MM.1S (cell line): ENCODE measurements at regions not wholly inside any gene's neighbourhood (a gene's known extent, or its start where the extent isn't known, plus 50 kb on each side); places are given as distances from the start of the nearest gene placed in this dataset.
"Not testable (repeated sequence)": the region's sequence is repeated elsewhere in the genome, so short reads cannot be mapped to it uniquely, and the experiment has no call there.

Experiments
- EZH2 ChIP-seq: fragments of 300-600 bp; sonication (generic); optimal IDR thresholded peaks from 2 replicates; pipeline ENCODE3; 2017; ENCODE audit warnings: low read depth, mild to moderate bottlenecking, antibody characterized with exemption, low read length, mixed read lengths
- EZH2phosphoT487 ChIP-seq: fragments of 300-600 bp; sonication (generic); IDR thresholded peaks from 2 replicates; pipeline ENCODE4 v1.6.1; 2018; ENCODE audit warnings: antibody characterized with exemption, low read length
- TF ChIP-seq, protein P1 (sequence below): fragments of 300-600 bp; sonication (generic); IDR thresholded peaks from 2 replicates; pipeline ENCODE4 v1.5.1; 2016; ENCODE audit warnings: antibody characterized with exemption, low read length, mixed read lengths

- TF ChIP-seq, protein P1, sequence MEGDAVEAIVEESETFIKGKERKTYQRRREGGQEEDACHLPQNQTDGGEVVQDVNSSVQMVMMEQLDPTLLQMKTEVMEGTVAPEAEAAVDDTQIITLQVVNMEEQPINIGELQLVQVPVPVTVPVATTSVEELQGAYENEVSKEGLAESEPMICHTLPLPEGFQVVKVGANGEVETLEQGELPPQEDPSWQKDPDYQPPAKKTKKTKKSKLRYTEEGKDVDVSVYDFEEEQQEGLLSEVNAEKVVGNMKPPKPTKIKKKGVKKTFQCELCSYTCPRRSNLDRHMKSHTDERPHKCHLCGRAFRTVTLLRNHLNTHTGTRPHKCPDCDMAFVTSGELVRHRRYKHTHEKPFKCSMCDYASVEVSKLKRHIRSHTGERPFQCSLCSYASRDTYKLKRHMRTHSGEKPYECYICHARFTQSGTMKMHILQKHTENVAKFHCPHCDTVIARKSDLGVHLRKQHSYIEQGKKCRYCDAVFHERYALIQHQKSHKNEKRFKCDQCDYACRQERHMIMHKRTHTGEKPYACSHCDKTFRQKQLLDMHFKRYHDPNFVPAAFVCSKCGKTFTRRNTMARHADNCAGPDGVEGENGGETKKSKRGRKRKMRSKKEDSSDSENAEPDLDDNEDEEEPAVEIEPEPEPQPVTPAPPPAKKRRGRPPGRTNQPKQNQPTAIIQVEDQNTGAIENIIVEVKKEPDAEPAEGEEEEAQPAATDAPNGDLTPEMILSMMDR = not testable (repeated sequence)
- TF ChIP-seq EZH2, EZH2phosphoT487: not testable (repeated sequence)
These were observed 205.1 kb downstream of the LPIN1 start for GRCh38 chr2:11951492-11951891.
